Medulla oblongata (tissue), 1 donor: ENCODE measurements at regions not wholly inside any gene's neighbourhood (a gene's known extent, or its start where the extent isn't known, plus 50 kb on each side); places are given as distances from the start of the nearest gene placed in this dataset.
"Not testable (repeated sequence)": the region's sequence is repeated elsewhere in the genome, so short reads cannot be mapped to it uniquely, and the experiment has no call there.

Source experiments
- DNase-seq: peaks from one replicate; pipeline ENCODE4 v3.0.0-alpha.2; 2015; ENCODE audit errors: extremely low spot score

GRCh38 chr1:30159015-30159414 is 564.4 kb downstream of the MATN1 start:
- no peak for DNase-seq

GRCh38 chr1:30155698-30156097 is 567.7 kb downstream of the MATN1 start:
- not testable (repeated sequence) for DNase-seq

GRCh38 chr1:30155253-30155652 is 568.1 kb downstream of the MATN1 start:
- not testable (repeated sequence) for DNase-seq

GRCh38 chr1:30153743-30154449 is 569.5 kb downstream of the MATN1 start:
- DNase-seq, result no peak

GRCh38 chr1:30151826-30152225 is 571.6 kb downstream of the MATN1 start:
- DNase-seq, result no peak

- DNase-seq, result no peak
Observed at GRCh38 chr1:30151119-30151518, 572.3 kb downstream of the MATN1 start.

- no peak for DNase-seq
Observed at GRCh38 chr1:30149226-30149625, 574.2 kb downstream of the MATN1 start.

GRCh38 chr1:30148676-30149075 is 574.7 kb downstream of the MATN1 start:
- no peak for DNase-seq

GRCh38 chr1:30147188-30147587 is 576.2 kb downstream of the MATN1 start:
- DNase-seq, result no peak

- no peak for DNase-seq
Observed at GRCh38 chr1:30146448-30146847, 576.9 kb downstream of the MATN1 start.

- no peak for DNase-seq
Observed at GRCh38 chr1:30145723-30146303, 577.6 kb downstream of the MATN1 start.

- no peak for DNase-seq
Observed at GRCh38 chr1:30144831-30145230, 578.6 kb downstream of the MATN1 start.

GRCh38 chr1:30143517-30143916 is 579.9 kb downstream of the MATN1 start:
- DNase-seq, result no peak

- no peak for DNase-seq
Observed at GRCh38 chr1:30140566-30140965, 582.8 kb downstream of the MATN1 start.

GRCh38 chr1:30138891-30139290 is 584.5 kb downstream of the MATN1 start:
- no peak for DNase-seq

GRCh38 chr1:30137001-30137400 is 586.4 kb downstream of the MATN1 start:
- no peak for DNase-seq

- DNase-seq, result no peak
Observed at GRCh38 chr1:30135698-30136097, 587.7 kb downstream of the MATN1 start.

- DNase-seq, result no peak
Observed at GRCh38 chr1:30134466-30135217, 588.7 kb downstream of the MATN1 start.

GRCh38 chr1:30133414-30134055 is 589.9 kb downstream of the MATN1 start:
- no peak for DNase-seq

GRCh38 chr1:30132602-30133286 is 590.6 kb downstream of the MATN1 start:
- DNase-seq, result no peak

- peak; percentile 19 for DNase-seq
Observed at GRCh38 chr1:30130566-30130965, 592.8 kb downstream of the MATN1 start.

- DNase-seq, result no peak
Observed at GRCh38 chr1:30130099-30130498, 593.3 kb downstream of the MATN1 start.
